WTC11 (cell line): ENCODE measurements at regions not wholly inside any gene's neighbourhood (a gene's known extent, or its start where the extent isn't known, plus 50 kb on each side); places are given as distances from the start of the nearest gene placed in this dataset.

Experiments
- ATAC-seq: fragments of 200-7000 bp; cut with Tn5 transposase; 2 replicates; pipeline ENCODE4 v1.10.0; 2021; ENCODE audit warnings: mild to moderate bottlenecking, moderate library complexity
- CTCF ChIA-PET: fragments of 300-600 bp; sonication (Branson Sonifier 250); formaldehyde crosslinking; loops from one replicate; lab custom pipeline; 2021; ENCODE audit warnings: antibody characterized with exemption; lab: Charles Lee
- POLR2A ChIA-PET: fragments of 350-600 bp; sonication (Branson Sonifier 250); formaldehyde crosslinking; loops from one replicate; lab custom pipeline; 2021; ENCODE audit warnings: antibody characterized with exemption; lab: Charles Lee
- DNase-seq: peaks from one replicate; pipeline ENCODE4 v3.0.0; 2021; ENCODE audit warnings: low spot score
- H3K27ac Mint-ChIP-seq: 2 replicates; pipeline ENCODE4 v1.8.0; 2021; ENCODE audit warnings: mixed read lengths
- H3K27me3 Mint-ChIP-seq: 2 replicates; pipeline ENCODE4 v1.8.0; 2021; ENCODE audit warnings: low read depth, mild to moderate bottlenecking, moderate library complexity, mixed read lengths
- H3K36me3 Mint-ChIP-seq: 2 replicates; pipeline ENCODE4 v1.8.0; 2021; ENCODE audit warnings: mixed read lengths
- H3K4me1 Mint-ChIP-seq: 2 replicates; pipeline ENCODE4 v1.8.0; 2022; ENCODE audit warnings: mixed read lengths
- H3K4me3 Mint-ChIP-seq: 2 replicates; pipeline ENCODE4 v1.8.0; 2021; ENCODE audit warnings: mild to moderate bottlenecking, moderate library complexity, mixed read lengths
- H3K9me3 Mint-ChIP-seq: 2 replicates; pipeline ENCODE4 v1.8.0; 2021; ENCODE audit warnings: mixed read lengths
- ARID4B ChIP-seq: sonication (generic); formaldehyde crosslinking; IDR thresholded peaks from 2 replicates; pipeline ENCODE4 v1.8.0; 2023; ENCODE audit warnings: missing genetic modification reagents, mild to moderate bottlenecking, borderline replicate concordance
- ATF1 ChIP-seq: sonication (generic); formaldehyde crosslinking; IDR thresholded peaks from 2 replicates; pipeline ENCODE4 v1.8.1; 2023; ENCODE audit warnings: mild to moderate bottlenecking, moderate library complexity, missing genetic modification reagents
- ATF3 ChIP-seq: sonication (generic); formaldehyde crosslinking; conservative IDR thresholded peaks from 2 replicates; pipeline ENCODE4 v1.8.1; 2022; ENCODE audit warnings: mild to moderate bottlenecking, missing genetic modification reagents
- ATF6 ChIP-seq: sonication (generic); formaldehyde crosslinking; IDR thresholded peaks from 2 replicates; pipeline ENCODE4 v1.8.1; 2023; ENCODE audit warnings: mild to moderate bottlenecking, missing genetic modification reagents
- CREB1 ChIP-seq: sonication (generic); formaldehyde crosslinking; IDR thresholded peaks from 2 replicates; pipeline ENCODE4 v1.8.0; 2023; ENCODE audit warnings: mild to moderate bottlenecking, missing genetic modification reagents
- CTCF ChIP-seq: fragments of 200-600 bp; IDR thresholded peaks from 2 replicates; pipeline ENCODE4 v1.8.0; 2022; ENCODE audit warnings: antibody characterized with exemption
- ELF4 ChIP-seq: sonication (generic); formaldehyde crosslinking; IDR thresholded peaks from 2 replicates; pipeline ENCODE4 v1.8.1; 2022; ENCODE audit warnings: low read depth, mild to moderate bottlenecking, moderate library complexity, missing genetic modification reagents
- ESRRA ChIP-seq: sonication (generic); formaldehyde crosslinking; IDR thresholded peaks from 2 replicates; pipeline ENCODE4 v1.8.1; 2022; ENCODE audit warnings: mild to moderate bottlenecking, missing genetic modification reagents, borderline replicate concordance
- ETV6 ChIP-seq: sonication (generic); formaldehyde crosslinking; IDR thresholded peaks from 2 replicates; pipeline ENCODE4 v1.8.1; 2022; ENCODE audit warnings: mild to moderate bottlenecking, missing genetic modification reagents
- FOXP4 ChIP-seq: sonication (generic); formaldehyde crosslinking; IDR thresholded peaks from 2 replicates; pipeline ENCODE4 v1.8.0; 2022; ENCODE audit warnings: mild to moderate bottlenecking, missing genetic modification reagents
- TEAD4 ChIP-seq: sonication (generic); formaldehyde crosslinking; IDR thresholded peaks from 2 replicates; pipeline ENCODE4 v1.8.0; 2022; ENCODE audit warnings: mild to moderate bottlenecking, missing genetic modification reagents
- ZBTB21 ChIP-seq: sonication (generic); formaldehyde crosslinking; IDR thresholded peaks from 2 replicates; pipeline ENCODE4 v1.8.1; 2023; ENCODE audit warnings: mild to moderate bottlenecking, missing genetic modification reagents, borderline replicate concordance
- ZNF138 ChIP-seq: sonication (generic); formaldehyde crosslinking; conservative IDR thresholded peaks from 2 replicates; pipeline ENCODE4 v1.8.1; 2022; ENCODE audit warnings: mild to moderate bottlenecking, moderate library complexity, missing genetic modification reagents
- ZNF263 ChIP-seq: sonication (generic); formaldehyde crosslinking; IDR thresholded peaks from 2 replicates; pipeline ENCODE4 v1.8.1; 2022; ENCODE audit warnings: low read depth, mild to moderate bottlenecking, moderate library complexity, missing genetic modification reagents
- ZNF396 ChIP-seq: fragments of 250-450 bp; sonication (Bioruptor Pico); IDR thresholded peaks from 2 replicates; pipeline ENCODE4 v1.8.0; 2021; ENCODE audit warnings: mild to moderate bottlenecking, moderate library complexity, borderline replicate concordance
- ZNF425 ChIP-seq: fragments of 250-450 bp; sonication (Bioruptor Pico); conservative IDR thresholded peaks from 2 replicates; pipeline ENCODE4 v1.9.0; 2021; ENCODE audit warnings: mild to moderate bottlenecking
- ZNF671 ChIP-seq: fragments of 250-450 bp; sonication (Bioruptor Pico); IDR thresholded peaks from 2 replicates; pipeline ENCODE4 v1.8.0; 2021; ENCODE audit warnings: mild to moderate bottlenecking
- ZSCAN18 ChIP-seq: fragments of 250-450 bp; sonication (Bioruptor Pico); IDR thresholded peaks from 2 replicates; pipeline ENCODE4 v2.1.2; 2022; ENCODE audit warnings: mild to moderate bottlenecking, moderate library complexity

- CTCF ChIA-PET: no interaction called here
- DNase-seq: no peak
- H3K4me3 Mint-ChIP-seq: no peak overlapping the region
- POLR2A ChIA-PET: no interaction called here
- ATAC-seq: no peak
- H3K4me1 Mint-ChIP-seq: 0 out of 2 replicates have a peak, but pooled peaks cover 7% of the 10 kb centered on the region
- no peaks in the 10 kb centered on the region for H3K27me3 Mint-ChIP-seq
- TF ChIP-seq ZNF671 (CRISPR knock-in tag): no peak
- no peak for TF ChIP-seq ATF6 (CRISPR knock-in tag)
- TF ChIP-seq ZBTB21: no peak
- TF ChIP-seq ZNF396: no peak
- TF ChIP-seq ARID4B (CRISPR knock-in tag): no peak
- TF ChIP-seq ZNF263 (CRISPR knock-in tag): no peak
- TF ChIP-seq ZNF425 (CRISPR knock-in tag): no peak
- TF ChIP-seq ETV6 (CRISPR knock-in tag): no peak
- TF ChIP-seq TEAD4: no peak
- no peak for TF ChIP-seq ZSCAN18 (CRISPR knock-in tag)
- TF ChIP-seq ATF3 (CRISPR knock-in tag): no peak
- no peak for TF ChIP-seq FOXP4 (CRISPR knock-in tag)
- H3K27ac Mint-ChIP-seq: no peak overlapping the region
- no peaks in the 10 kb centered on the region for H3K36me3 Mint-ChIP-seq
- peaks cover 21% of the 10 kb centered on the region for H3K9me3 Mint-ChIP-seq
These were observed 120.8 kb downstream of the DMRT2 start for GRCh38 chr9:1170918-1171317.

- CTCF ChIA-PET: no interaction called here
- Mint-ChIP-seq H3K27me3 (no peaks in the 10 kb centered on the region), H3K4me1 (0 out of 2 replicates have a peak, but pooled peaks cover 7% of the 10 kb centered on the region), H3K27ac (no peak overlapping the region), H3K9me3 (peaks cover 21% of the 10 kb centered on the region), H3K4me3 (no peak overlapping the region), H3K36me3 (no peaks in the 10 kb centered on the region)
- ATAC-seq (no peak), DNase-seq (no peak)
- POLR2A ChIA-PET: no interaction called here
- no peak for TF ChIP-seq ATF1 (CRISPR knock-in tag)
- no peak for TF ChIP-seq CREB1 (CRISPR knock-in tag)
- no peak for TF ChIP-seq ZNF138 (CRISPR knock-in tag)
- no peak for TF ChIP-seq CTCF
- TF ChIP-seq FOXP4 (CRISPR knock-in tag): no peak
- TF ChIP-seq ELF4 (CRISPR knock-in tag): no peak
- no peak for TF ChIP-seq ZNF396
- no peak for TF ChIP-seq ESRRA
These were observed 121.4 kb downstream of the DMRT2 start for GRCh38 chr9:1171546-1171945.
